HG03457 (cell line): ENCODE measurements at regions not wholly inside any gene's neighbourhood (a gene's known extent, or its start where the extent isn't known, plus 50 kb on each side); places are given as distances from the start of the nearest gene placed in this dataset.
"Not testable (repeated sequence)": the region's sequence is repeated elsewhere in the genome, so short reads cannot be mapped to it uniquely, and the experiment has no call there.

ENCODE experiments used
- ATAC-seq: cut with Tn5 transposase; IDR thresholded peaks from one replicate; pipeline ENCODE4 v1.9.1; 2021; ENCODE audit warnings: moderate number of reproducible peaks; ENCODE audit not compliant: unreplicated experiment

- no peak for ATAC-seq
These were observed 258.6 kb downstream of the STIM2 start for GRCh38 chr4:27119239-27119638.

- ATAC-seq = no peak
These were observed 261.2 kb downstream of the STIM2 start for GRCh38 chr4:27121830-27122229.

GRCh38 chr4:27123123-27123768 is 262.6 kb downstream of the STIM2 start:
- no peak for ATAC-seq

- ATAC-seq = no peak
These were observed 263.1 kb downstream of the STIM2 start for GRCh38 chr4:27123769-27124124.

GRCh38 chr4:27126895-27127294 is 266.3 kb downstream of the STIM2 start:
- ATAC-seq = not testable (repeated sequence)

- ATAC-seq = no peak
These were observed 267.8 kb downstream of the STIM2 start for GRCh38 chr4:27128443-27128842.

- no peak for ATAC-seq
These were observed 269.3 kb downstream of the STIM2 start for GRCh38 chr4:27129871-27130366.

GRCh38 chr4:27132497-27132896 is 271.9 kb downstream of the STIM2 start:
- ATAC-seq = no peak

- ATAC-seq = no peak
These were observed 279.8 kb downstream of the STIM2 start for GRCh38 chr4:27140486-27140885.

- no peak for ATAC-seq
These were observed 280.9 kb downstream of the STIM2 start for GRCh38 chr4:27141530-27141929.

GRCh38 chr4:27142841-27143240 is 282.2 kb downstream of the STIM2 start:
- no peak for ATAC-seq

GRCh38 chr4:27145597-27145996 is 285.0 kb downstream of the STIM2 start:
- ATAC-seq = no peak

- ATAC-seq = no peak
These were observed 287.7 kb downstream of the STIM2 start for GRCh38 chr4:27148211-27148895.

GRCh38 chr4:27149541-27150212 is 289.0 kb downstream of the STIM2 start:
- ATAC-seq = no peak

- no peak for ATAC-seq
These were observed 292.1 kb downstream of the STIM2 start for GRCh38 chr4:27152703-27153102.

- ATAC-seq = no peak
These were observed 294.1 kb downstream of the STIM2 start for GRCh38 chr4:27154706-27155105.

GRCh38 chr4:27161191-27161590 is 300.6 kb downstream of the STIM2 start:
- ATAC-seq = no peak

GRCh38 chr4:27168783-27169182 is 308.1 kb downstream of the STIM2 start:
- no peak for ATAC-seq

- no peak for ATAC-seq
These were observed 312.6 kb downstream of the STIM2 start for GRCh38 chr4:27173280-27173679.

GRCh38 chr4:27176400-27176799 is 315.8 kb downstream of the STIM2 start:
- no peak for ATAC-seq

- ATAC-seq = no peak
These were observed 316.2 kb downstream of the STIM2 start for GRCh38 chr4:27176881-27177280.

- no peak for ATAC-seq
These were observed 317.4 kb downstream of the STIM2 start for GRCh38 chr4:27178061-27178460.
